Ovary (tissue), 7 donors: ENCODE measurements at regions not wholly inside any gene's neighbourhood (a gene's known extent, or its start where the extent isn't known, plus 50 kb on each side); places are given as distances from the start of the nearest gene placed in this dataset.

ENCODE experiments used
- DNase-seq, 5 donors: peaks; one replicate each; pipeline ENCODE4 v3.0.0-alpha.2; 2019 to 2020
- H3K27ac ChIP-seq, 2 donors: fragments of 200-600 bp; one replicate each; pipeline versions ENCODE4 v1.5.1 to v1.8.0; 2019 to 2022
- H3K27me3 ChIP-seq: fragments of 200-600 bp; one replicate; pipeline ENCODE4 v1.8.0; 2022
- H3K36me3 ChIP-seq: fragments of 200-600 bp; sonication (generic); one replicate; pipeline ENCODE4 v1.5.1; 2019
- H3K4me1 ChIP-seq: one replicate; pipeline ENCODE4 v1.8.1; 2013; ENCODE audit warnings: mild to moderate bottlenecking, moderate library complexity; ENCODE audit not compliant: insufficient read depth
- H3K4me3 ChIP-seq: fragments of 200-600 bp; sonication (generic); one replicate; pipeline ENCODE4 v1.5.1; 2017
- H3K9me3 ChIP-seq, 2 donors: fragments of 200-600 bp in 1 of 2; sonication (generic) in 1 of 2; one replicate each; pipeline versions ENCODE4 v1.5.1 to v1.8.1; 2013 to 2019; ENCODE audit warnings: mild to moderate bottlenecking in 1 of 2, moderate library complexity in 1 of 2
- CTCF ChIP-seq, 3 donors: fragments of 450-650 bp in 2 of 3; fragments of 200-600 bp in 1 of 3; IDR thresholded peaks; one replicate each; pipeline versions ENCODE4 v1.5.1 to v1.8.0; 2016 to 2022; ENCODE audit warnings: antibody characterized with exemption in 3 of 3, mild to moderate bottlenecking in 1 of 3
- EP300 ChIP-seq: sonication (generic); formaldehyde crosslinking; IDR thresholded peaks from one replicate; pipeline ENCODE4 v1.6.1; 2017; ENCODE audit warnings: antibody characterized with exemption
- POLR2A ChIP-seq: fragments of 450-650 bp; IDR thresholded peaks from one replicate; pipeline ENCODE4 v1.6.1; 2017; ENCODE audit warnings: antibody characterized with exemption, mild to moderate bottlenecking, moderate library complexity
- WGBS, 3 donors: extraction: QIAGEN DNeasy Blood & Tissue Kit in 1 of 3; methylation state at CpG; one replicate each; pipeline versions ENCODE4 v1.1.5 to v1.1.7; 2013 to 2017; 5-methylcytosine and 5-hydroxymethylcytosine counted together
- intact Hi-C, 4 donors: fragments of 100-400 bp; cut with DNase I; formaldehyde crosslinking; loops; one replicate each; pipeline versions ENCODE4 v1.11.0 to v1.15.1; 2022 to 2023
- donor health status: DM: no; HTN: no; CAD: no; lungs with moderate emphysema.
- donor health status: DM: no; HTN: no; CAD: no.
- donor health status: Bipolar disorder and iron deficiency.
- donor health status: DM: no; HTN: no; CAD: no.
- donor health status: DM: yes; HTN: yes; CAD: no.

GRCh38 chr3:188974856-188975599 lies 196.7 kb upstream of the TPRG1 start:
- no peak overlapping the region for H3K4me3 ChIP-seq
- no peaks in the 10 kb centered on the region for H3K36me3 ChIP-seq
- intact Hi-C loops: loop anchor here in 3 of 4 donors (5.0 to 10.0 kb wide), 2 partner anchors 170 to 172 kb away; no protein-coding TSS in a partner anchor
- H3K27ac ChIP-seq: peak overlapping the region in 1 of 2 donors; percentile 55
- H3K9me3 ChIP-seq: no peaks in the 10 kb centered on the region
- H3K27me3 ChIP-seq: no peaks in the 10 kb centered on the region
- no peak for TF ChIP-seq EP300
- no peak for TF ChIP-seq POLR2A
- no peak for TF ChIP-seq CTCF (IDR thresholded peaks at IDR 0.05)
- peaks cover 20% of the 10 kb centered on the region for H3K4me1 ChIP-seq
- WGBS, 3 donors: 30 to 36% (median 31%) methylated on average over 10 of the region's 10 CpGs
- no peak for DNase-seq

GRCh38 chr3:188975600-188976314 lies 196.0 kb upstream of the TPRG1 start:
- intact Hi-C loops: loop anchor here in 3 of 4 donors (5.0 to 10.0 kb wide), 2 partner anchors 169 to 172 kb away; no protein-coding TSS in a partner anchor
- H3K27ac ChIP-seq: peak overlapping the region in 1 of 2 donors; percentile 55
- H3K4me3 ChIP-seq: no peak overlapping the region
- H3K36me3 ChIP-seq: no peaks in the 10 kb centered on the region
- no peak for DNase-seq
- 29 to 54% (median 44%) methylated on average over 12 of the region's 12 CpGs for WGBS, 3 donors
- H3K27me3 ChIP-seq: no peaks in the 10 kb centered on the region
- H3K4me1 ChIP-seq: peaks cover 20% of the 10 kb centered on the region
- no peaks in the 10 kb centered on the region for H3K9me3 ChIP-seq
- TF ChIP-seq POLR2A (no peak), EP300 (no peak)

DNA sequence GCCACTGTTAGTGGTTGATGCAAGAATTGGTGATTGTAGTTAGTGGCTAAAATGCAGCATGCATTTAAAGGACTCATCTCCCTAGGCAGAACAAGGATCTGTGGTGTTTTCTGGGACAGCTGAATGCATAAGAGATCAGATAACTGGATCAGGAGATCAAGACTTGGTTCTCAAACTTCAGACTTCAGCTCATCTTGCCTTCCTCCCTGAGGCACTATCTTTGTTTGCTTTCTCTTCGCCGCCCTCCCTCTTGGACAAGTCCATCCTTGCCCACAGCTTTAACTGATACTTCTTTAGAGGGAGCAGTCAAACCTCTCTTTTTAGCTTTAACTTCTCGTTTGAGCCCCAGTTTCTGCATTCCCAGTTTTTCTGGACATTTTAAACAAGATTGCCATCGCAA lies 195.4 kb upstream of the TPRG1 start:
- TF ChIP-seq EP300 (no peak), POLR2A (no peak), CTCF (IDR thresholded peaks at IDR 0.05) (no peak)
- Histone ChIP-seq H3K4me1 (peaks cover 20% of the 10 kb centered on the region), H3K36me3 (no peaks in the 10 kb centered on the region), H3K27me3 (no peaks in the 10 kb centered on the region), H3K9me3 (no peaks in the 10 kb centered on the region), H3K4me3 (no peak overlapping the region), H3K27ac (no peak overlapping the region)
- intact Hi-C loops: loop anchor here in 3 of 4 donors (5.0 to 10.0 kb wide), 2 partner anchors 168 to 171 kb away; no protein-coding TSS in a partner anchor
- DNase-seq: no peak
- 47 to 88% (median 55%) methylated on average over 3 to 4 of the region's 4 CpGs for WGBS, 3 donors

- Histone ChIP-seq H3K4me1 (peaks cover 16% of the 10 kb centered on the region), H3K4me3 (no peak overlapping the region), H3K9me3 (no peaks in the 10 kb centered on the region), H3K27me3 (no peaks in the 10 kb centered on the region), H3K27ac (peak overlapping the region; percentile 6 to 65), H3K36me3 (no peaks in the 10 kb centered on the region)
- DNase-seq: peak; percentile 68 to 76 (median 75)
- WGBS, 3 donors: 6 to 13% (median 11%) methylated on average over 7 of the region's 7 CpGs
- intact Hi-C loops: loop anchor here in 3 of 4 donors (5.0 to 10.0 kb wide), 2 partner anchors 166 to 169 kb away; no protein-coding TSS in a partner anchor
- TF ChIP-seq CTCF (IDR thresholded peaks at IDR 0.05) (no peak), EP300 (no peak), POLR2A (no peak)
These were observed 193.2 kb upstream of the TPRG1 start for GRCh38 chr3:188978421-188979171.
